GM12878 (cell line): ENCODE measurements at regions not wholly inside any gene's neighbourhood (a gene's known extent, or its start where the extent isn't known, plus 50 kb on each side); places are given as distances from the start of the nearest gene placed in this dataset.

Source experiments
- CBFB ChIP-seq: IDR thresholded peaks from 2 replicates; pipeline ENCODE4 v1.6.1; 2016; ENCODE audit warnings: antibody characterized with exemption, low read depth
- SIX5 ChIP-seq: IDR thresholded peaks from 2 replicates; pipeline ENCODE4 v1.6.1; 2011; ENCODE audit warnings: mild to moderate bottlenecking, low read depth, low read length, moderate library complexity; ENCODE audit not compliant: severe bottlenecking
- TF ChIP-seq, protein P1 (sequence below), 3 experiments: IDR thresholded peaks in 2 of 3; conservative IDR thresholded peaks in 1 of 3; 2 replicates each; pipeline ENCODE4 v1.5.1; 2011; ENCODE audit warnings: low read depth in 3 of 3, low read length in 3 of 3, mild to moderate bottlenecking in 3 of 3, control low read depth in 2 of 3, moderate library complexity in 2 of 3, inconsistent platforms in 1 of 3, mixed read lengths in 1 of 3; ENCODE audit not compliant: control insufficient read depth in 2 of 3, insufficient read depth in 1 of 3; ENCODE audit errors: extremely low read depth in 1 of 3

GRCh38 chr2:142290931-142291330 is 160.1 kb upstream of the LRP1B start:
- TF ChIP-seq CBFB (no peak), SIX5 (no peak)
- TF ChIP-seq, protein P1, sequence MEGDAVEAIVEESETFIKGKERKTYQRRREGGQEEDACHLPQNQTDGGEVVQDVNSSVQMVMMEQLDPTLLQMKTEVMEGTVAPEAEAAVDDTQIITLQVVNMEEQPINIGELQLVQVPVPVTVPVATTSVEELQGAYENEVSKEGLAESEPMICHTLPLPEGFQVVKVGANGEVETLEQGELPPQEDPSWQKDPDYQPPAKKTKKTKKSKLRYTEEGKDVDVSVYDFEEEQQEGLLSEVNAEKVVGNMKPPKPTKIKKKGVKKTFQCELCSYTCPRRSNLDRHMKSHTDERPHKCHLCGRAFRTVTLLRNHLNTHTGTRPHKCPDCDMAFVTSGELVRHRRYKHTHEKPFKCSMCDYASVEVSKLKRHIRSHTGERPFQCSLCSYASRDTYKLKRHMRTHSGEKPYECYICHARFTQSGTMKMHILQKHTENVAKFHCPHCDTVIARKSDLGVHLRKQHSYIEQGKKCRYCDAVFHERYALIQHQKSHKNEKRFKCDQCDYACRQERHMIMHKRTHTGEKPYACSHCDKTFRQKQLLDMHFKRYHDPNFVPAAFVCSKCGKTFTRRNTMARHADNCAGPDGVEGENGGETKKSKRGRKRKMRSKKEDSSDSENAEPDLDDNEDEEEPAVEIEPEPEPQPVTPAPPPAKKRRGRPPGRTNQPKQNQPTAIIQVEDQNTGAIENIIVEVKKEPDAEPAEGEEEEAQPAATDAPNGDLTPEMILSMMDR (IDR thresholded peaks at IDR 0.05 in 2 of 3, conservative IDR thresholded peaks at IDR 0.05 in 1 of 3; ENCODE audit: control insufficient read depth in 2 of 3, extremely low read depth in 1 of 3, insufficient read depth in 1 of 3, low read depth in 3 of 3, low read length in 3 of 3) = no peak
